ENCODE measurements at regions not wholly inside any gene's neighbourhood (a gene's known extent, or its start where the extent isn't known, plus 50 kb on each side); places are given as distances from the start of the nearest gene placed in this dataset.

- DNase-seq = no peak
Measured at GRCh38 chr14:36083317-36083716, 93.2 kb downstream of the PTCSC3 start.

- DNase-seq = no peak
Measured at GRCh38 chr14:36078080-36078479, 98.4 kb downstream of the PTCSC3 start.

- DNase-seq = no peak
Measured at GRCh38 chr14:36076197-36076596, 100.3 kb downstream of the PTCSC3 start.

GRCh38 chr14:36075203-36075602 is 101.3 kb downstream of the PTCSC3 start:
- no peak for DNase-seq

GRCh38 chr14:36070720-36071043 is 105.8 kb downstream of the PTCSC3 start:
- no peak for DNase-seq

- peak in 1 of 2 experiments; percentile 1 for DNase-seq
Measured at GRCh38 chr14:36070031-36070719, 106.3 kb downstream of the PTCSC3 start.

- DNase-seq = no peak
Measured at GRCh38 chr14:36069535-36069900, 107.0 kb downstream of the PTCSC3 start.

- DNase-seq = no peak
Measured at GRCh38 chr14:36068777-36069534, 107.6 kb downstream of the PTCSC3 start.

GRCh38 chr14:36067428-36068187 is 108.9 kb downstream of the PTCSC3 start:
- DNase-seq = no peak

GRCh38 chr14:36066636-36067035 is 109.9 kb downstream of the PTCSC3 start:
- no peak for DNase-seq

- DNase-seq = no peak
Measured at GRCh38 chr14:36065831-36066230, 110.7 kb downstream of the PTCSC3 start.

- no peak for DNase-seq
Measured at GRCh38 chr14:36059531-36059930, 117.0 kb downstream of the PTCSC3 start.

- DNase-seq = no peak
Measured at GRCh38 chr14:36057452-36058116, 118.9 kb downstream of the PTCSC3 start.

- DNase-seq = no peak
Measured at GRCh38 chr14:36056845-36057244, 119.7 kb downstream of the PTCSC3 start.

GRCh38 chr14:36055681-36056225 is 120.8 kb downstream of the PTCSC3 start:
- DNase-seq = no peak

- DNase-seq = no peak
Measured at GRCh38 chr14:36055052-36055378, 121.5 kb downstream of the PTCSC3 start.

- no peak for DNase-seq
Measured at GRCh38 chr14:36054353-36055051, 122.0 kb downstream of the PTCSC3 start.

GRCh38 chr14:36052681-36053080 is 123.8 kb downstream of the PTCSC3 start:
- no peak for DNase-seq

GRCh38 chr14:36052063-36052462 is 124.5 kb downstream of the PTCSC3 start:
- DNase-seq = no peak

GRCh38 chr14:36048667-36049066 is 127.9 kb downstream of the PTCSC3 start:
- no peak for DNase-seq

GRCh38 chr14:36047912-36048311 is 128.6 kb downstream of the PTCSC3 start:
- DNase-seq = no peak

GRCh38 chr14:36035675-36036074 is 140.8 kb downstream of the PTCSC3 start:
- no peak for DNase-seq

- no peak for DNase-seq
Measured at GRCh38 chr14:36028665-36029064, 147.9 kb downstream of the PTCSC3 start.

Measured in activated CD4-positive, alpha-beta T cell treated with anti-CD3 and anti-CD28 coated beads, Interleukin-2, amount 50 U/mL, for 4 hours (primary cell).